Effector CD4-positive, alpha-beta T cell (primary cell): ENCODE measurements at regions not wholly inside any gene's neighbourhood (a gene's known extent, or its start where the extent isn't known, plus 50 kb on each side); places are given as distances from the start of the nearest gene placed in this dataset.
"Not testable (repeated sequence)": the region's sequence is repeated elsewhere in the genome, so short reads cannot be mapped to it uniquely, and the experiment has no call there.

Experiments
- DNase-seq: peaks from one replicate; pipeline ENCODE4 v3.0.0-alpha.2; 2020

- DNase-seq = no peak
Measured at GRCh38 chr5:15183520-15183919, 311.9 kb upstream of the ANKH start.

GRCh38 chr5:15170173-15170572 lies 298.6 kb upstream of the ANKH start:
- DNase-seq = no peak

- DNase-seq = no peak
Measured at GRCh38 chr5:15168358-15168757, 296.8 kb upstream of the ANKH start.

GRCh38 chr5:15160091-15160490 lies 288.5 kb upstream of the ANKH start:
- no peak for DNase-seq

GRCh38 chr5:15159606-15160005 lies 288.0 kb upstream of the ANKH start:
- no peak for DNase-seq

GRCh38 chr5:15142458-15142857 lies 270.9 kb upstream of the ANKH start:
- no peak for DNase-seq

GRCh38 chr5:15137414-15137813 lies 265.8 kb upstream of the ANKH start:
- no peak for DNase-seq

- DNase-seq = no peak
Measured at GRCh38 chr5:15135661-15136060, 264.1 kb upstream of the ANKH start.

- DNase-seq = no peak
Measured at GRCh38 chr5:15133456-15133965, 261.9 kb upstream of the ANKH start.

- DNase-seq = no peak
Measured at GRCh38 chr5:15132816-15133405, 261.3 kb upstream of the ANKH start.

GRCh38 chr5:15131909-15132308 lies 260.3 kb upstream of the ANKH start:
- DNase-seq = no peak

- no peak for DNase-seq
Measured at GRCh38 chr5:15124871-15125568, 253.4 kb upstream of the ANKH start.

- DNase-seq = no peak
Measured at GRCh38 chr5:15124461-15124860, 252.9 kb upstream of the ANKH start.

- no peak for DNase-seq
Measured at GRCh38 chr5:15117688-15118087, 246.1 kb upstream of the ANKH start.

GRCh38 chr5:15116996-15117395 lies 245.4 kb upstream of the ANKH start:
- no peak for DNase-seq

GRCh38 chr5:15106530-15107283 lies 235.1 kb upstream of the ANKH start:
- DNase-seq = no peak

- no peak for DNase-seq
Measured at GRCh38 chr5:15105799-15106393, 234.3 kb upstream of the ANKH start.

- DNase-seq = no peak
Measured at GRCh38 chr5:15103864-15104263, 232.3 kb upstream of the ANKH start.

- no peak for DNase-seq
Measured at GRCh38 chr5:15103130-15103529, 231.6 kb upstream of the ANKH start.

GRCh38 chr5:15097552-15097951 lies 226.0 kb upstream of the ANKH start:
- DNase-seq = no peak

GRCh38 chr5:15096686-15097085 lies 225.1 kb upstream of the ANKH start:
- DNase-seq = not testable (repeated sequence)

- no peak for DNase-seq
Measured at GRCh38 chr5:15092801-15093200, 221.2 kb upstream of the ANKH start.

- DNase-seq = no peak
Measured at GRCh38 chr5:15085671-15086070, 214.1 kb upstream of the ANKH start.

- no peak for DNase-seq
Measured at GRCh38 chr5:15082096-15082495, 210.5 kb upstream of the ANKH start.
